ENCODE measurements at regions not wholly inside any gene's neighbourhood (a gene's known extent, or its start where the extent isn't known, plus 50 kb on each side); places are given as distances from the start of the nearest gene placed in this dataset.
A peak's percentile ranks its signal among the peaks of the same experiment; 100 is the strongest.

DNA sequence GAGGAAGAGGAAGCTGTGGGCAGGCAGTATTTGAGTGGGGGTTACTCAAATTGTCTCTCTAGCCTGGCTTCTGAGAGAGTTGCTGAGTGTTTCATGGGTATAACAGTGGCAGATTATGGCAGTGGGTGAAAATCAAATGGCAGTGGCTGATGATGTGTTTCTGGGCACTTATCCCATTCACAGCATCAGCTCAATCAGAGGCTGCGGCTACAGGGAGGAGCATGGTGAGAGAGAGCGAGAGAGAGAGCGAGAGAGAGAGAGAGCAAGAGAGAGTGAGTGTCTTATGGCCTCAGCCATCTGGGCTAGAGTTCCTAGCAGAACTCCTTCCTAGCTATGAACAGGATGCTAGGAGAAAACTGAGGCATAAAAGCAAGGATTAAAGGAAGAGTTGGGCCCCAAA, 178.9 kb downstream of the OLFM4 start:
- no peak for DNase-seq

DNA sequence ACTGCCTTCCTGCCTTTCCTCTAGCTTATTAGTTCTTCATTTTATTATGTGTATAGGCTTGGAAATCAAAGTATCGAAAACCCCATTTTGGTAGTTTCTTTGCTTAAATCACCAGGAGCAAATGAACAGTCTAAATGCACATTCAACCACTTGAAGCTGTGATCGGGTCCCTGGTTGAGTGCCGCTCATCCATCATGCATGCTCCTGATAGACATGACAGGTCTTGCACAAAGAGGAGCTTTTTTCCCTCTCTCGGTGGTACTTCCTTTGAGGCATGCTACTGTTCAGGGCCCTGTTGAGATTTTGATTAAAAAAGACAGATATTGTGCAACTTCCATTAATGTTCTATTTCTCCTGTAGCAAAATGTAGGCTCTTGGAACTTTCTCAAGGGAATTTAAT, 185.8 kb downstream of the OLFM4 start:
- DNase-seq: no peak

- DNase-seq: no peak
Measured at GRCh38 chr13:53215563-53215962, 186.9 kb downstream of the OLFM4 start.

GRCh38 chr13:53216773-53217172, 188.2 kb downstream of the OLFM4 start:
- DNase-seq: no peak

DNA sequence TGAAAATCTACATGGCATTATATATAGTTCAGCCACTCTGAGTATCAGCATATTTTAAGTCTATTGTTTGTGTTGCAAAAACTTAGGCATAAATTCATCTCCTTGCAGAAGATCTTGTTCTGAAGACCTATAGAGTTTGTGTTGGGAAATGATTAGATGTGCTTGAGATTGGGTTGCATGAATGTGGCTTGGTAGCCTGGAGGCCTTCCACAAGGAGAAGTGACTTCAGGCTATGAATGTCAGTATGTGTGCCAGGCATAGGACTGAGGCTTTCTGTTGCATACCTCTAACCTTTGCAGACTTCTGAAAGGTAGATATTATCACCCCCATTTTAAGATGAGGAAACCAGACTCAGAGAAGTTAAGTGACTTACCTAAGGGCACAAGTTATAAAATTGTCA, 188.6 kb downstream of the OLFM4 start:
- no peak for DNase-seq

DNA sequence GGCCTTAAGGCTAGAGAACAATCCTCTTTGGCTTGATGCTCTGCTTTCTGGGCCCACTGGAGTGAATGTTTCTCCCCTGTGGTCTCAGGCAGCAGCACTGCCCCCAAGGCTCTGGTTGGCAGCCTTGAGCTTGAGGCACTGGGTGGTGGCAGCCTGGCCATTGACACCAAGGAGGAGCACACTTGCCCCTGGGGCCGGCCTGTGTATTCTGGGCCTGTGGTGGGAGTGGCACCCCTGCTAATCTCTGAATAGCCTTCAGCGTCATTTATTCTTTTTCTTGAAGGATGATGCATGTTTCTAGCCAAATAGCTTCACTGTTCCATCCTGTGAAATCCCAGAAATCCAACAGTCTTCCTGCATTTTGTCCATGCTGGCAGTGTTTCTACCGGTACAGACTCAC, 191.4 kb downstream of the OLFM4 start:
- DNase-seq: no peak

- no peak for DNase-seq
Measured at GRCh38 chr13:53237696-53238095, 209.1 kb downstream of the OLFM4 start.

- DNase-seq: no peak
Measured at GRCh38 chr13:53238261-53238660, 209.6 kb downstream of the OLFM4 start.

- DNase-seq: no peak
Measured at GRCh38 chr13:53240401-53241025, 211.9 kb downstream of the OLFM4 start.

- no peak for DNase-seq
Measured at GRCh38 chr13:53241891-53242348, 213.3 kb downstream of the OLFM4 start.

DNA sequence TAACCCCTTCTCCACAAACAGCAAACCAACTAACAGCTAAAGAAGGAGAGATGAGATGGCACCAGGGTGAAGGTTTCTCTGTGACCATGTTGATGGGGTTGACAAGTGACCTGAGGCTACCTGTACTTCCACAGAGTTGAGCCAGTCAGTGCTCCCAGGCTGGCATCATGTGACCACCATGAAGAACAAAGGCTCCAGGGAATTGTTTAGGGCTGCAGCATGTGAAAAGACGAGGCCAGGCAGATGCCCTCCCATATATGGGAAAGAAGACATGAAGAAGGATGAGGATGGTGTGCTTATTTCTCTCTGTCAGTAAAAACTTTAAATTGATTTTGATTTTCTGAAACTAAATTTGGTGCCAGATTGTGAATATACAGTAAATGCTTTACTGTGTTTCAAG, 220.6 kb downstream of the OLFM4 start:
- DNase-seq: no peak

DNA sequence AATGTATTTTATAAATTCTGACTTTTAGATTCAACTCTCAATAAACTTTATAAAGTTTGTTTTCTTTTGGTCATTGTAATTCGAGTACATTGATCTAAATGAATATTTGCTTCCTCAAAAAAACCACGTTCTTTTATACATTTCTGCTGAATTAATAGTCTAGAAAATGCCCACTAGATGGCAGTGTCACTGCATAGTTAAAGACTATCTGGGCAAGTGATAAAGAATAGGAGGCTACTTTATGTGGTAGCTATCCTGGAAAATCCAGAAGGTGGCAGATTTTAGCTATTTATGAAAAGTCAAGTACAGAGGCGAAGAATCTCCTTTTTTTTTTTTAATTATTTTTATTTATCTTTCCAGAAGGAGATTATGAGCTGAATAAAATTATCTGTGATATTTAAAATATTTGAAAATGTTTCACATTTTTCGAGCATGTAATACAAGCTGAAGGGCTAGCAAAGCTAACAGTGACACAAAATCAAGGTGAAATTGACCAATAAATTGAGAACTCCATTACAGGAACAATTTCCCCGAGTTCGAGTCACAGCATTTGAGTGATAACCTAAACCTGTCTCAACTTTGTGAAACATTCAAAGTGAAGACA, 221.8 kb downstream of the OLFM4 start:
- DNase-seq: peak in 1 of 2 donors; percentile 50

DNA sequence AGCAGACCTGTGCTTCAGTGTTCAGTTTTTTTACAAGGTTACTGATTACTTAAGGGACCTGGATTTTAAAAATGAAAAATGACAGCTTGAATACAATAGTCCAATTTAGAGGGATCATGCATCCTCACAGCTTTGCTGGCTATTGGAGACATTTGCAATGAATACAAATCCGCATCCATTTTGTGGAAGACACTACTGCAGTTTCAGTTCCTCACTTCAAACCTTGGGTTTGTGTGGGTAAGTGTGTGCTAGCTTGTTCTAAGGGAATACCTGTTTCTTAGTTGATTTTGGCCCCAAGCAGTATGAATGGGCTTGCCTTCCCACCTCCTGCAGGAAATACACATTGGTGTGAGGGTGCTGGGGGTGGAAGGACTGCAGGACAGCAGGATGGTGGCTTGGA, 222.4 kb downstream of the OLFM4 start:
- DNase-seq: no peak

- DNase-seq: no peak
Measured at GRCh38 chr13:53254500-53254899, 225.9 kb downstream of the OLFM4 start.

- no peak for DNase-seq
Measured at GRCh38 chr13:53255795-53256194, 227.2 kb downstream of the OLFM4 start.

GRCh38 chr13:53260594-53260993, 232.0 kb downstream of the OLFM4 start:
- DNase-seq: no peak

GRCh38 chr13:53264751-53265385, 236.3 kb downstream of the OLFM4 start:
- DNase-seq: no peak

- DNase-seq: no peak
Measured at GRCh38 chr13:53266757-53267156, 238.1 kb downstream of the OLFM4 start.

DNA sequence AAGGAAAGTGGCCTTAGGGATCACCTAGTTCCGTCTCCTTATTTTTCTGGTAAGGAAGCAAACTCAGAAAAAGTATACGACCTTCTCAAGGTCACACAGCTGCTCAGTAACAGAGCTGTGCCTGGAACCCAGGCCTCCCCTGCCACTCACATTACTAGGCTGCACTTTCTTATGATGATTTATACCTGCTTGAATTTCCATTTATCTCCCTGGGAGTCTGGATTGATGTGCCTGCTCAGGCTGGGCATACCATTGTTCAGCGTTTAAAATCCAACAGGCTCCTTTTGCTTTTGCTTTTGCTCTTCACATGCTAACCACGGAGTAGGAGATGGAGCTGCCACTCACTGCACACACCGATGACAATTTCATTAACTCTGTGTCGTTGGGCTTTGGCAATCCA, 241.0 kb downstream of the OLFM4 start:
- no peak for DNase-seq

DNA sequence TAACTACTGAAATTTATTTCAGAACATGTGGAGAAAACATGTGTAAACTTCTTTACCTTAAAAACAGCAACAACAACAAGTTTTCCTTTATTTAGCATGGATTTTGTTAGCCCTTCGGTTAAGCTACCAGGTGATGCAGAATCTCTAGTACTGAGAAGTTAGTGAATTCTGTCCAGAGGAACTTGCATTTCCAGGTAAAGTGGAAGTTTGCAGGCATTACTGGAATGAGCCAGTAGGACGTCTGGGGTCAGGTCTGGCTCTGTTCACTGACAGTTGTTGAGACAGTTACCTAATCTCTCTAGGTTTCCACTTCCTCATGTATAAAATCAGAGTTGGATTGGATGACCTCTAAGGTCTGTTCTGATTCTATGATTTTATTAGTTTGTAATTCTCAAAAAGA, 244.3 kb downstream of the OLFM4 start:
- no peak for DNase-seq

DNA sequence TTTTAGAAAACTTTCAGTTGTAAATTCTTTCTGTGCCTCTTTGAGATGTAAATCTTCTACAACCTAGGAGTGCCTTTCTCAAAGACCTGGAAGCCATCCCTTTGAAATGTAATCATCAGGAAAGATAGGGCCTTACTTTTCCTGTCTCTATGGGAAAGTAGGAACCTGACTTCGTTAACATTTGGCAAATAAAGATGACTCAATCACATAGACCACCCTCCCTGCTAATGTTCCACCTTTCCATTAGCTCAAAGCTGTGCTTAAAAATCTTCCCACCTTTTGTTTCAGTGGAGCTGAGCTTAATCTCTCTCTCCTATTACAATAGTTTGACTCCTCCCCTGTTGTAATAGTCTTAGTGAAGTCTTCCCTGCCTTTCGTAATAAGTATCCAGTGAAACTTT, 247.7 kb downstream of the OLFM4 start:
- DNase-seq: no peak

GRCh38 chr13:53281677-53282076, 253.1 kb downstream of the OLFM4 start:
- no peak for DNase-seq

DNA sequence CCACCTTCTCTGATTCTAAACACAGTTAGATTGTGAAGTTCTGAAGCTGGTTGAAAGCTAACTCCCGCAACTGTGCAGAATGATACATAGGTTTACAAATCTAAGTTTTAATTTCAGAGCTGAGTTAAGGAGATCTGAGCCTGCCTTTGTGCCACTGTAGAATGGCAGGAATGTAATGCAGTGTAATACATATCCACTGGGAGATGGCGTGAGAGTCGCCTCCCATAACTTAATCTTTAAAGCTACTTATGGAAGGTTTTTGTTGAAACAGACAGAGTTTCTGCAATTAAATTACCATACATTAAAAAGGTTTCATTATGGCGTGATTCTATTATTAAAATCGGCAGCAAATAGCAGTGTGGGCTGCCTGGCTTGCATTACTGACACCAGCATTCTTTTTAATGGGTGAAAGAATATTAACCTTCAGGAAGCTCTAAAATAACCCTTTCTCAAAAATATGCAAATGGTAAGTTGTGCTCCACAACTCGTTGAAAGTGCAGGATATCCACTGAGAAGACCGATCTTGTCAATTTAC, 257.4 kb downstream of the OLFM4 start:
- no peak for DNase-seq

- no peak for DNase-seq
Measured at GRCh38 chr13:53298396-53298795, 269.8 kb downstream of the OLFM4 start.
